GM21786 (cell line): ENCODE measurements at regions not wholly inside any gene's neighbourhood (a gene's known extent, or its start where the extent isn't known, plus 50 kb on each side); places are given as distances from the start of the nearest gene placed in this dataset.
"Not testable (repeated sequence)": the region's sequence is repeated elsewhere in the genome, so short reads cannot be mapped to it uniquely, and the experiment has no call there.

ENCODE experiments used
- ATAC-seq: cut with Tn5 transposase; IDR thresholded peaks from one replicate; pipeline ENCODE4 v1.9.1; 2021; ENCODE audit not compliant: unreplicated experiment

GRCh38 chr14:71237556-71237955, 330.3 kb downstream of the PCNX1 start:
- ATAC-seq, result no peak

- ATAC-seq, result no peak
Measured at GRCh38 chr14:71238835-71239234, 331.6 kb downstream of the PCNX1 start.

GRCh38 chr14:71240171-71240570, 332.9 kb downstream of the PCNX1 start:
- no peak for ATAC-seq

- no peak for ATAC-seq
Measured at GRCh38 chr14:71240866-71241520, 333.7 kb downstream of the PCNX1 start.

GRCh38 chr14:71242237-71242748, 335.0 kb downstream of the PCNX1 start:
- no peak for ATAC-seq

GRCh38 chr14:71243697-71244096, 336.4 kb downstream of the PCNX1 start:
- ATAC-seq, result no peak

- ATAC-seq, result no peak
Measured at GRCh38 chr14:71244341-71244740, 337.1 kb downstream of the PCNX1 start.

GRCh38 chr14:71245659-71246361, 338.6 kb downstream of the PCNX1 start:
- ATAC-seq, result no peak

GRCh38 chr14:71246539-71246938, 339.3 kb downstream of the PCNX1 start:
- ATAC-seq, result no peak

GRCh38 chr14:71247106-71247505, 339.8 kb downstream of the PCNX1 start:
- no peak for ATAC-seq

GRCh38 chr14:71248194-71248593, 340.9 kb downstream of the PCNX1 start:
- ATAC-seq, result no peak

GRCh38 chr14:71250347-71250746, 343.1 kb downstream of the PCNX1 start:
- no peak for ATAC-seq

GRCh38 chr14:71250791-71251190, 343.5 kb downstream of the PCNX1 start:
- ATAC-seq, result no peak

- ATAC-seq, result not testable (repeated sequence)
Measured at GRCh38 chr14:71254091-71254719, 346.9 kb downstream of the PCNX1 start.

GRCh38 chr14:71261206-71261605, 353.9 kb downstream of the PCNX1 start:
- ATAC-seq, result no peak

- no peak for ATAC-seq
Measured at GRCh38 chr14:71262441-71262840, 355.2 kb downstream of the PCNX1 start.

- ATAC-seq, result no peak
Measured at GRCh38 chr14:71264260-71264659, 357.0 kb downstream of the PCNX1 start.

- ATAC-seq, result no peak
Measured at GRCh38 chr14:71267007-71267513, 359.8 kb downstream of the PCNX1 start.

GRCh38 chr14:71267691-71268090, 360.4 kb downstream of the PCNX1 start:
- no peak for ATAC-seq

GRCh38 chr14:71270111-71270510, 362.9 kb downstream of the PCNX1 start:
- no peak for ATAC-seq

GRCh38 chr14:71271166-71271945, 364.1 kb downstream of the PCNX1 start:
- no peak for ATAC-seq
